Type B pancreatic cell (in vitro differentiated cells): ENCODE measurements at regions not wholly inside any gene's neighbourhood (a gene's known extent, or its start where the extent isn't known, plus 50 kb on each side); places are given as distances from the start of the nearest gene placed in this dataset.
"Not testable (repeated sequence)": the region's sequence is repeated elsewhere in the genome, so short reads cannot be mapped to it uniquely, and the experiment has no call there.

Experiments
- DNase-seq: peaks from one replicate; pipeline ENCODE4 v3.0.0; 2021; ENCODE audit warnings: mixed read lengths; ENCODE audit not compliant: unreplicated experiment; ENCODE audit errors: extremely low spot score
- H3K27ac Mint-ChIP-seq: 2 replicates; pipeline ENCODE4 v1.8.0; 2021; ENCODE audit warnings: mild to moderate bottlenecking, mixed read lengths
- H3K27me3 Mint-ChIP-seq: 2 replicates; pipeline ENCODE4 v1.8.0; 2021; ENCODE audit warnings: mixed read lengths
- H3K36me3 Mint-ChIP-seq: 2 replicates; pipeline ENCODE4 v1.8.0; 2021; ENCODE audit warnings: mixed read lengths
- H3K4me1 Mint-ChIP-seq: one replicate; pipeline ENCODE4 v1.8.0; 2021; ENCODE audit warnings: mixed read lengths; ENCODE audit not compliant: unreplicated experiment
- H3K4me3 Mint-ChIP-seq: 2 replicates; pipeline ENCODE4 v1.8.0; 2021; ENCODE audit warnings: mild to moderate bottlenecking, mixed read lengths
- H3K9me3 Mint-ChIP-seq: 2 replicates; pipeline ENCODE4 v1.8.0; 2021; ENCODE audit warnings: mixed read lengths
- TF ChIP-seq, protein P1 (sequence below): fragments of 200-600 bp; sonication (generic); conservative IDR thresholded peaks from 2 replicates; pipeline ENCODE4 v1.5.0; 2021; ENCODE audit warnings: antibody characterized with exemption, mild to moderate bottlenecking

DNA sequence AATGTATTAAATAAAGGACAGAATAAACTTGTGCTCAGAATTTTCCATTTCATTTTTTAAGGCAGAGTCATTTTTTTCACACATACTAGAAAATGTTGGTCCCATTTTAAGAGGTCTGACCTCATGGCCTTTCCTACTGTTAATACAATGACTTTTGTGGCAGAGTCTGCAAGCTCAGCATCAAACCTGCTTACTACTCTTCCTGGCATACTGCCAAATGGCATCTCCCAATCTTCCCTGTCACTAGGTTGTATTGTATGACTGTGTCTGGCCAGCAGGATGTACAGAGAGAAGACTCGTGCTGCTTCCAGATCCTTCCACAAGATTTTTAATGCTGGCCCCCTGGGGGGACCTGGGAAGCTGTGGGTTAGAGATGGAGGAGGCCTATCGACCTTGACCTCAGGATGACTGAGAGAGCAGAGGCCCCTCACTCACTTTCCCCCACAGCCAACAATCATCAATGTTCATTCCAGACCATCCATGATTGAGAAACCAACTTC is 64.7 kb downstream of the BARX1 start:
- H3K27me3 Mint-ChIP-seq = no peaks in the 10 kb centered on the region
- no peak overlapping the region for H3K4me3 Mint-ChIP-seq
- no peak for DNase-seq
- TF ChIP-seq, protein P1, sequence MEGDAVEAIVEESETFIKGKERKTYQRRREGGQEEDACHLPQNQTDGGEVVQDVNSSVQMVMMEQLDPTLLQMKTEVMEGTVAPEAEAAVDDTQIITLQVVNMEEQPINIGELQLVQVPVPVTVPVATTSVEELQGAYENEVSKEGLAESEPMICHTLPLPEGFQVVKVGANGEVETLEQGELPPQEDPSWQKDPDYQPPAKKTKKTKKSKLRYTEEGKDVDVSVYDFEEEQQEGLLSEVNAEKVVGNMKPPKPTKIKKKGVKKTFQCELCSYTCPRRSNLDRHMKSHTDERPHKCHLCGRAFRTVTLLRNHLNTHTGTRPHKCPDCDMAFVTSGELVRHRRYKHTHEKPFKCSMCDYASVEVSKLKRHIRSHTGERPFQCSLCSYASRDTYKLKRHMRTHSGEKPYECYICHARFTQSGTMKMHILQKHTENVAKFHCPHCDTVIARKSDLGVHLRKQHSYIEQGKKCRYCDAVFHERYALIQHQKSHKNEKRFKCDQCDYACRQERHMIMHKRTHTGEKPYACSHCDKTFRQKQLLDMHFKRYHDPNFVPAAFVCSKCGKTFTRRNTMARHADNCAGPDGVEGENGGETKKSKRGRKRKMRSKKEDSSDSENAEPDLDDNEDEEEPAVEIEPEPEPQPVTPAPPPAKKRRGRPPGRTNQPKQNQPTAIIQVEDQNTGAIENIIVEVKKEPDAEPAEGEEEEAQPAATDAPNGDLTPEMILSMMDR = no peak
- H3K4me1 Mint-ChIP-seq = peaks cover 18% of the 10 kb centered on the region
- peaks cover 5% of the 10 kb centered on the region for H3K9me3 Mint-ChIP-seq
- H3K36me3 Mint-ChIP-seq = no peaks in the 10 kb centered on the region
- H3K27ac Mint-ChIP-seq = no peak overlapping the region

DNA sequence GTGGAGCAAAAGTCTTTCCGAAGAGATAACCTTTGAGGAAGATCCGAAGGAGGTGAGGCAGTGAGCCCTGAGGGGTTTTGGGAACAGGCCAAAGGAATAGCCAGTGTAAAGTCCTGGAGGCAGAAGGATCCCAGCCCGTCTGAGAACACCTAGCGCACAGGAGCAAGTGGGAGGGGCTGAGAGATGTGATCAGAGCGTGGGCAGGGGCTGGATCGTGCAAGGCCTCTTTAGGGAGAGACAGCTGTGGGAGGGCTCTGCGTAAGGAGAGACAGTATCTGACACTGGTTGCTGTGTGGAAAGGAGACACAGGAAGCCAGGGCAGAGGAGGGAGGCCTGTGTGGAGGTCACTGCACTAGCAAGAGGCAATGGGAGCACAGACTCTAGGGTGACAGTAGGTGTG is 68.2 kb downstream of the BARX1 start:
- peaks cover under 1% of the 10 kb centered on the region for H3K27me3 Mint-ChIP-seq
- peaks cover 18% of the 10 kb centered on the region for H3K4me1 Mint-ChIP-seq
- H3K9me3 Mint-ChIP-seq = no peaks in the 10 kb centered on the region
- no peak for DNase-seq
- TF ChIP-seq, protein P1 = no peak
- H3K36me3 Mint-ChIP-seq = no peaks in the 10 kb centered on the region
- H3K27ac Mint-ChIP-seq = no peak overlapping the region
- H3K4me3 Mint-ChIP-seq = no peak overlapping the region

DNA sequence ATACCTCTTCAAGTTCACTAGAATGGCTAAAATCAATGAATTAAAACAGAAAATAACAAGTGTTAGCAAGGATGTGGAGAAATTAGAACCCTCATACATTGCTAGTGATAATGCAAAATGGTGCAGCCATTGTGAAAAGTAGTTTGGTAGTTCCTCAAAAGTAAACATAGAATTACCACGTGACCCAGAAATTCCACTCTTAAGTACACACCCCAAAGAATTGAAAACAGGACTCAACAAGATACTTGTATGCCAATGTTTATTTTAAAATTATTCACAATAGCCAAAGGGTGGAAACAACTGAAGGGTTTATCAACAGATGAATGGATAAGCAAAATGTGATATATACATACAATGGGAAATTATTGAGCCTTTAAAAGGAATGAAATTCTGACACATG is 70.3 kb downstream of the BARX1 start:
- Mint-ChIP-seq H3K27me3 (peaks cover 2% of the 10 kb centered on the region), H3K4me1 (peaks cover 6% of the 10 kb centered on the region), H3K36me3 (no peaks in the 10 kb centered on the region), H3K4me3 (no peak overlapping the region), H3K9me3 (no peaks in the 10 kb centered on the region), H3K27ac (no peak overlapping the region)
- TF ChIP-seq, protein P1 = no peak
- no peak for DNase-seq

DNA sequence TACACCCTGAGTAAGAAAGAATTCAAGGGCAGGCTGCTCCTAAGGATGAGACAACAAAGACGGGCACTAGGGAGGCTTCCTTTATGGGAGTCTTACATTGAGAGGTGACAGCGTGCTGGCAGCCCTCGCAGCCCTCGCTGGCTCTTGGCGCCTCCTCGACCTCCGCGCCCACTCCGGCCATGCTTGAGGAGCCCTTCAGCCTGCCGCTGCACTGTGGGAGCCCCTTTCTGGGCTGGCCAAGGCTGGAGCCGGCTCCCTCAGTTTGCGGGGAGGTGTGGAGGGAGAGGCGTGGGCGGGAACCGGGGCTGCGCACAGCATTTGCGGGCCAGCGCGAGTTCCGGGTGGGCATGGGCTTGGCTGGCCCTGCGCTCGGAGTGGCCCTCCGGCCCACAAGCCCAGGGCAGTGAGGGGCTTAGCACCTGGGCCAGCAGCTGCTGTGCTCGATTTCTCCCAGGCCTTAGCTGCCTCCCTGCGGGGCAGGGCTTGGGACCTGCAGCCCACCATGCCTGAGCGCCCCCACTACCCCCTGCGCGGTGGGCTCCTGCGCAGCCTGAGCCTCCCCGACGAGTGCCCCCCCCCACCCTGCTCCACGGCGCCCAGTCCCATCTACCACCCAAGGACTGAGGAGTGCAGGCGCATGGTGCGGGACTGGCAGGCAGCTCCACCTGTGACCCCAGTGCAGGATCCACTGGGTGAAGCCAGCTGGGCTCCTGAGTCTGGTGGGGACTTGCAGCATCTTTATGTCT is 75.3 kb downstream of the BARX1 start:
- H3K36me3 Mint-ChIP-seq, H3K4me1 Mint-ChIP-seq, H3K4me3 Mint-ChIP-seq, H3K27me3 Mint-ChIP-seq, DNase-seq, H3K9me3 Mint-ChIP-seq, H3K27ac Mint-ChIP-seq: not testable (repeated sequence)

DNA sequence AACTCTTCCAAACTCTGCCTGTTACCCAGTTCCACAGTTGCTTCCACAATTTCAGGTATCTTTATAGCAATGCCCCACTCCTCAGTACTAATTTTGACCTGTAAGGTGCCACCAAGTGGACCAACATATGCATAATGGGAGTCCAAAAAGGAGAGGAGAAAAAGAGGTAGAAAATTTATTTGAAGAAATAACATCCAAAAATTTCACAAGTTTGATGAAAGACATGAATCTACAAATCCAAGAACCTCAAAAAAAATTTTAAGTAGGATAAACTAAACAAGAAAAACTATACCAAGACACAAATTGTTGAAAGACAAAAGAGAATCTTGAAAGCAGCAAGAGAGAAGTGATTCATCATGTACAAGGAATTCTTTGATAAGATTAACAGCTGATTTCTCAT is 79.8 kb downstream of the BARX1 start:
- Mint-ChIP-seq H3K27ac (no peak overlapping the region), H3K4me3 (no peak overlapping the region), H3K4me1 (no peaks in the 10 kb centered on the region), H3K36me3 (peaks cover 4% of the 10 kb centered on the region), H3K9me3 (peaks cover 13% of the 10 kb centered on the region), H3K27me3 (peaks cover 3% of the 10 kb centered on the region)
- no peak for DNase-seq
- TF ChIP-seq, protein P1 = no peak

DNA sequence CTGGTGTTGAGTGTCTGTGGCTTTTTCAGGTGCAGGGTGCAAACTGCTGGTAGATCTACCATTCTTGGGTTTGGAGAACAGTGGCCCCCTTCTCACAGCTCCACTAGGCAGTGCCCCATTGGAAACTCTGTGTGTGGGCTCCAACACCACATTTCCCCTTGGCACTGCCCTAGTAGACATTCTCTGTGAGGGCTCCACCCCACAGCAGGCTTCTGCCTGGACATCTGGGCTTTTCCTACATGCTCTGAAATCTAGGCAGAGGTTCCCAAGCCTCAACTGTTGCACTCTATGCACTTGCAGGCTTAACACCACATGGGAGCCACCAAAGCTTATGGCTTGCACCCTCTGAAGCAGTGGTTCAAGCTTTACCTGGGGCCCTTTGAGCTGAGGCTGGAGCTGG is 80.9 kb downstream of the BARX1 start:
- no peak overlapping the region for H3K27ac Mint-ChIP-seq
- no peak for DNase-seq
- peaks cover 13% of the 10 kb centered on the region for H3K9me3 Mint-ChIP-seq
- H3K4me3 Mint-ChIP-seq = no peak overlapping the region
- peaks cover 3% of the 10 kb centered on the region for H3K27me3 Mint-ChIP-seq
- peaks cover 4% of the 10 kb centered on the region for H3K36me3 Mint-ChIP-seq
- peaks cover under 1% of the 10 kb centered on the region for H3K4me1 Mint-ChIP-seq
- TF ChIP-seq, protein P1 = no peak
